Panc1 (cell line): ENCODE measurements at regions not wholly inside any gene's neighbourhood (a gene's known extent, or its start where the extent isn't known, plus 50 kb on each side); places are given as distances from the start of the nearest gene placed in this dataset.

Source experiments
- ATAC-seq: fragments of 200-7000 bp; cut with Tn5 transposase; 2 replicates; pipeline ENCODE4 v1.9.1; 2020; ENCODE audit warnings: mild to moderate bottlenecking, moderate library complexity
- BruUV-seq: library from RNA; stranded (reverse); fragments of 400-500 nt; replicated peaks from 2 replicates; lab custom pipeline; 2021; lab: Mats Ljungman, UMichigan
- CTCF ChIA-PET: fragments of 300-600 bp; sonication (Branson Sonifier 250); formaldehyde crosslinking; loops from one replicate; lab custom pipeline; 2022; ENCODE audit warnings: antibody characterized with exemption; lab: Charles Lee
- POLR2A ChIA-PET: fragments of 300-600 bp; sonication (Branson Sonifier 250); formaldehyde crosslinking; loops from one replicate; lab custom pipeline; 2022; ENCODE audit warnings: antibody characterized with exemption; lab: Charles Lee
- DNase-seq: peaks from one replicate; pipeline ENCODE4 v3.0.0-alpha.2; 2010; ENCODE audit warnings: low read depth, low spot score
- H3K27ac ChIP-seq: 2 replicates; pipeline ENCODE4 v1.5.1; 2011; ENCODE audit warnings: mild to moderate bottlenecking, low read length, inconsistent platforms
- H3K27me3 ChIP-seq: fragments of 200-500 bp; sonication (Bioruptor generic); 2 replicates; pipeline ENCODE4 v1.6.0; 2014; ENCODE audit warnings: low read length, inconsistent platforms; ENCODE audit not compliant: control insufficient read depth, insufficient read depth
- H3K36me3 ChIP-seq: fragments of 200-500 bp; sonication (Bioruptor generic); 2 replicates; pipeline ENCODE4 v1.5.1; 2014; ENCODE audit warnings: inconsistent platforms, mild to moderate bottlenecking, low read length, moderate library complexity; ENCODE audit not compliant: control insufficient read depth, insufficient read depth
- H3K4me1 ChIP-seq: 2 replicates; pipeline ENCODE4 v1.5.1; 2011; ENCODE audit warnings: inconsistent platforms, mild to moderate bottlenecking, low read length, moderate library complexity; ENCODE audit not compliant: control insufficient read depth, insufficient read depth
- H3K4me3 ChIP-seq, 2 experiments: 2 replicates each; pipeline ENCODE4 v1.5.1; 2011 to 2012; ENCODE audit warnings: low read depth in 2 of 2, low read length in 2 of 2, mild to moderate bottlenecking in 2 of 2, inconsistent platforms in 1 of 2, moderate library complexity in 1 of 2
- H3K9me3 ChIP-seq: fragments of 200-500 bp; sonication (Bioruptor generic); 2 replicates; pipeline ENCODE4 v1.5.1; 2014; ENCODE audit warnings: low read depth, mild to moderate bottlenecking, inconsistent platforms, low read length, moderate library complexity; ENCODE audit not compliant: control insufficient read depth, insufficient read depth
- POLR2AphosphoS5 ChIP-seq: IDR thresholded peaks from 2 replicates; pipeline ENCODE4 v1.6.1; 2012; ENCODE audit warnings: mild to moderate bottlenecking, low read depth, low read length, moderate library complexity
- SIN3A ChIP-seq: IDR thresholded peaks from 2 replicates; pipeline ENCODE4 v1.6.1; 2012; ENCODE audit warnings: low read depth, mild to moderate bottlenecking, low read length, moderate library complexity, borderline replicate concordance; ENCODE audit not compliant: insufficient read depth
- TCF7L2 ChIP-seq: IDR thresholded peaks from 2 replicates; pipeline ENCODE4 v1.6.1; 2011; ENCODE audit warnings: mild to moderate bottlenecking, low read depth, low read length, inconsistent platforms
- in situ Hi-C: cut with HindIII; loops from 2 replicates; pipeline ENCODE4 v1.10.0; 2016; ENCODE audit warnings: low sequenced_read_pairs, low pct_unique_long_range_greater_than_20kb
- intact Hi-C: fragments of 100-400 bp; cut with micrococcal nuclease; formaldehyde crosslinking; loops from one replicate; pipeline ENCODE4 v1.10.0; 2022; ENCODE audit not compliant: unreplicated experiment
- TF ChIP-seq, protein P1 (sequence below): fragments of 450-650 bp; IDR thresholded peaks from 2 replicates; pipeline ENCODE4 v1.5.1; 2017; ENCODE audit warnings: mild to moderate bottlenecking
- TF ChIP-seq, protein P2 (sequence below), 2 experiments: IDR thresholded peaks; 2 replicates each; pipeline ENCODE4 v1.6.1; 2011 to 2012; ENCODE audit warnings: low read depth in 2 of 2, control low read depth in 1 of 2, low read length in 1 of 2, mild to moderate bottlenecking in 1 of 2, moderate library complexity in 1 of 2; ENCODE audit not compliant: insufficient read depth in 1 of 2

- H3K9me3 ChIP-seq, result no peaks in the 10 kb centered on the region
- no peak overlapping the region for H3K4me3 ChIP-seq
- ChIA-PET CTCF (no interaction called here), POLR2A (no interaction called here)
- DNase-seq, result no peak
- BruUV-seq, result no TSS peak
- no peaks in the 10 kb centered on the region for H3K4me1 ChIP-seq
- H3K36me3 ChIP-seq, result no peaks in the 10 kb centered on the region
- intact Hi-C loops (no loop called here), in situ Hi-C loops (no loop called here)
- TF ChIP-seq, protein P1, sequence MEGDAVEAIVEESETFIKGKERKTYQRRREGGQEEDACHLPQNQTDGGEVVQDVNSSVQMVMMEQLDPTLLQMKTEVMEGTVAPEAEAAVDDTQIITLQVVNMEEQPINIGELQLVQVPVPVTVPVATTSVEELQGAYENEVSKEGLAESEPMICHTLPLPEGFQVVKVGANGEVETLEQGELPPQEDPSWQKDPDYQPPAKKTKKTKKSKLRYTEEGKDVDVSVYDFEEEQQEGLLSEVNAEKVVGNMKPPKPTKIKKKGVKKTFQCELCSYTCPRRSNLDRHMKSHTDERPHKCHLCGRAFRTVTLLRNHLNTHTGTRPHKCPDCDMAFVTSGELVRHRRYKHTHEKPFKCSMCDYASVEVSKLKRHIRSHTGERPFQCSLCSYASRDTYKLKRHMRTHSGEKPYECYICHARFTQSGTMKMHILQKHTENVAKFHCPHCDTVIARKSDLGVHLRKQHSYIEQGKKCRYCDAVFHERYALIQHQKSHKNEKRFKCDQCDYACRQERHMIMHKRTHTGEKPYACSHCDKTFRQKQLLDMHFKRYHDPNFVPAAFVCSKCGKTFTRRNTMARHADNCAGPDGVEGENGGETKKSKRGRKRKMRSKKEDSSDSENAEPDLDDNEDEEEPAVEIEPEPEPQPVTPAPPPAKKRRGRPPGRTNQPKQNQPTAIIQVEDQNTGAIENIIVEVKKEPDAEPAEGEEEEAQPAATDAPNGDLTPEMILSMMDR, result no peak
- no peak for TF ChIP-seq SIN3A
- no peak for TF ChIP-seq TCF7L2
- TF ChIP-seq POLR2AphosphoS5, result no peak
- no peak for ATAC-seq
- no peaks in the 10 kb centered on the region for H3K27me3 ChIP-seq
- H3K27ac ChIP-seq, result no peak overlapping the region
These were observed 573.0 kb upstream of the AUTS2 start for GRCh38 chr7:69025249-69025648.

DNA sequence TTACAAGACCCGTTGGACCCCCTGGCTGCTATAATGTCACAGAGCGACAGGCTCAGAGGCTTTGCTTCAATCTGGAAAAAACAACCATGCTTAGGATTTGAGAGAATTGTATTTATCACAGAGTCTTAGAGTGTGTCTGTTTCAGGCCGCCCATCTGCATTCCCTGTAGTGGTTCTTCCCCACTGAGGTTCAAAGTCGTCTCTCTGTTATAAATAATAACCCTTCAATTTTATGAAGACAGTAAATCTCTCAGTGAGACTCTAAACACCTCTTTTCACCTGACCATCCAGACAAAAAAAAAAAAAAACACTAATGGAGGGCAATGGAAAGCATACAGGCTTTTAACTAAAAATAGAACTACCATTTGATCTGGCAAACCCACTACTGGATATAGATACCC lies 565.4 kb upstream of the AUTS2 start:
- ATAC-seq, result no peak
- ChIA-PET CTCF (no interaction called here), POLR2A (no interaction called here)
- TF ChIP-seq POLR2AphosphoS5 (no peak), TCF7L2 (no peak), SIN3A (no peak)
- TF ChIP-seq, protein P2, sequence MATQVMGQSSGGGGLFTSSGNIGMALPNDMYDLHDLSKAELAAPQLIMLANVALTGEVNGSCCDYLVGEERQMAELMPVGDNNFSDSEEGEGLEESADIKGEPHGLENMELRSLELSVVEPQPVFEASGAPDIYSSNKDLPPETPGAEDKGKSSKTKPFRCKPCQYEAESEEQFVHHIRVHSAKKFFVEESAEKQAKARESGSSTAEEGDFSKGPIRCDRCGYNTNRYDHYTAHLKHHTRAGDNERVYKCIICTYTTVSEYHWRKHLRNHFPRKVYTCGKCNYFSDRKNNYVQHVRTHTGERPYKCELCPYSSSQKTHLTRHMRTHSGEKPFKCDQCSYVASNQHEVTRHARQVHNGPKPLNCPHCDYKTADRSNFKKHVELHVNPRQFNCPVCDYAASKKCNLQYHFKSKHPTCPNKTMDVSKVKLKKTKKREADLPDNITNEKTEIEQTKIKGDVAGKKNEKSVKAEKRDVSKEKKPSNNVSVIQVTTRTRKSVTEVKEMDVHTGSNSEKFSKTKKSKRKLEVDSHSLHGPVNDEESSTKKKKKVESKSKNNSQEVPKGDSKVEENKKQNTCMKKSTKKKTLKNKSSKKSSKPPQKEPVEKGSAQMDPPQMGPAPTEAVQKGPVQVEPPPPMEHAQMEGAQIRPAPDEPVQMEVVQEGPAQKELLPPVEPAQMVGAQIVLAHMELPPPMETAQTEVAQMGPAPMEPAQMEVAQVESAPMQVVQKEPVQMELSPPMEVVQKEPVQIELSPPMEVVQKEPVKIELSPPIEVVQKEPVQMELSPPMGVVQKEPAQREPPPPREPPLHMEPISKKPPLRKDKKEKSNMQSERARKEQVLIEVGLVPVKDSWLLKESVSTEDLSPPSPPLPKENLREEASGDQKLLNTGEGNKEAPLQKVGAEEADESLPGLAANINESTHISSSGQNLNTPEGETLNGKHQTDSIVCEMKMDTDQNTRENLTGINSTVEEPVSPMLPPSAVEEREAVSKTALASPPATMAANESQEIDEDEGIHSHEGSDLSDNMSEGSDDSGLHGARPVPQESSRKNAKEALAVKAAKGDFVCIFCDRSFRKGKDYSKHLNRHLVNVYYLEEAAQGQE (IDR thresholded peaks at IDR 0.05; ENCODE audit: insufficient read depth in 1 of 2, low read depth in 2 of 2, low read length in 1 of 2), result no peak
- TF ChIP-seq, protein P1, result no peak
- Histone ChIP-seq H3K27me3 (no peaks in the 10 kb centered on the region), H3K4me1 (no peaks in the 10 kb centered on the region), H3K27ac (no peak overlapping the region), H3K9me3 (no peaks in the 10 kb centered on the region), H3K36me3 (no peaks in the 10 kb centered on the region), H3K4me3 (no peak overlapping the region)
- no peak for DNase-seq
- intact Hi-C loops (no loop called here), in situ Hi-C loops (no loop called here)
- no TSS peak for BruUV-seq
